ENCODE measurements at regions not wholly inside any gene's neighbourhood (a gene's known extent, or its start where the extent isn't known, plus 50 kb on each side); places are given as distances from the start of the nearest gene placed in this dataset.

DNA sequence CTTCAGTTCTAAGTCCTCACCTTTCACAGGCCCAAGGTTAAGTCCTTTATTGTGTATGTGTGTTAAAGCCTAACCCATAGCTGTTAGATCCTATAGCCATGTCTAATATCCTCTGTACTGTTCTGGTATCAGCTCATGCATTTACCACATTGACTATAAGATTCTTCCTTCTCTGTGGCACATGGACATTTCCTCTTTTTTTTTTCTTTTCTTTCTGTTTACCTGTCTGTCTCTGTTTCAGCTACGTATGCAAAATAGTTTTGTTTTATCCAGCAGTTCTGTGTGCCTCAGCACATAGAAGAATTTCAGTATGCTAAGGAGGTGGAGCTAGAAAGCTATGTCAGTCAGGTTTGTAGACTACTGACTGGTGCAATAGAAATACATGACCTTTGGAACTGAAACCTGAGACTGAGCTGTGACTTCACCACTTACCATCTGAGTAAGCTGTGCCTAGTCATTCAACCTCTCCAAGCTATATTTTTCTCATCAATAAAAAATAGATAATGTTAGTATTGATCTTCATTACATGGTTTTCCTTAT is 155.6 kb upstream of the VLDLR start:
- H3K4me3 ChIP-seq (ENCODE audit: low read depth, low read length): no peak overlapping the region

DNA sequence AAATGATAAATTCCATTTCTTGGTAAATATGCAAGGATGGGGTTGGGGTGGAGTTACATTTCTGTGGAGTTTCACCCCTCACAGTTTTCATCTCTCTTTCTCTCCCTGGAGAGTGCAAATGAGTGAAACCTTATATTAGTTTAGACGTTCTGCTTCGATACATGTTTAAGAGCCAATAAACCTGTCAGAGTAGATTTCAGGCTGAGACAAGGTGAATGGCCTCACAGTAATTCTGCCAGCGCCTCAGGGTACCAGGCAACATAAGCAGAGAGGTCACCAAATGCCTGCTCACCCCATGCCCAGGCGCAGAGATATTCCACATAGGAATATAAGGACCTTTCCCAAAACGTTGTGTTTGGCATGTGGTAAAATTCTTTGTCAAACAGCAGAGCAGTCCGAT is 154.9 kb upstream of the VLDLR start:
- TF ChIP-seq, protein P1, sequence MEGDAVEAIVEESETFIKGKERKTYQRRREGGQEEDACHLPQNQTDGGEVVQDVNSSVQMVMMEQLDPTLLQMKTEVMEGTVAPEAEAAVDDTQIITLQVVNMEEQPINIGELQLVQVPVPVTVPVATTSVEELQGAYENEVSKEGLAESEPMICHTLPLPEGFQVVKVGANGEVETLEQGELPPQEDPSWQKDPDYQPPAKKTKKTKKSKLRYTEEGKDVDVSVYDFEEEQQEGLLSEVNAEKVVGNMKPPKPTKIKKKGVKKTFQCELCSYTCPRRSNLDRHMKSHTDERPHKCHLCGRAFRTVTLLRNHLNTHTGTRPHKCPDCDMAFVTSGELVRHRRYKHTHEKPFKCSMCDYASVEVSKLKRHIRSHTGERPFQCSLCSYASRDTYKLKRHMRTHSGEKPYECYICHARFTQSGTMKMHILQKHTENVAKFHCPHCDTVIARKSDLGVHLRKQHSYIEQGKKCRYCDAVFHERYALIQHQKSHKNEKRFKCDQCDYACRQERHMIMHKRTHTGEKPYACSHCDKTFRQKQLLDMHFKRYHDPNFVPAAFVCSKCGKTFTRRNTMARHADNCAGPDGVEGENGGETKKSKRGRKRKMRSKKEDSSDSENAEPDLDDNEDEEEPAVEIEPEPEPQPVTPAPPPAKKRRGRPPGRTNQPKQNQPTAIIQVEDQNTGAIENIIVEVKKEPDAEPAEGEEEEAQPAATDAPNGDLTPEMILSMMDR (IDR thresholded peaks at IDR 0.05; ENCODE audit: borderline replicate concordance, insufficient read depth, low read depth, low read length): no peak
- H3K4me3 ChIP-seq (ENCODE audit: low read depth, low read length): no peak overlapping the region

More for the DNA sequence above, 155.6 kb upstream of the VLDLR start:
- TF ChIP-seq, protein P1 (IDR thresholded peaks at IDR 0.05; ENCODE audit: borderline replicate concordance, insufficient read depth, low read depth, low read length): no peak

DNA sequence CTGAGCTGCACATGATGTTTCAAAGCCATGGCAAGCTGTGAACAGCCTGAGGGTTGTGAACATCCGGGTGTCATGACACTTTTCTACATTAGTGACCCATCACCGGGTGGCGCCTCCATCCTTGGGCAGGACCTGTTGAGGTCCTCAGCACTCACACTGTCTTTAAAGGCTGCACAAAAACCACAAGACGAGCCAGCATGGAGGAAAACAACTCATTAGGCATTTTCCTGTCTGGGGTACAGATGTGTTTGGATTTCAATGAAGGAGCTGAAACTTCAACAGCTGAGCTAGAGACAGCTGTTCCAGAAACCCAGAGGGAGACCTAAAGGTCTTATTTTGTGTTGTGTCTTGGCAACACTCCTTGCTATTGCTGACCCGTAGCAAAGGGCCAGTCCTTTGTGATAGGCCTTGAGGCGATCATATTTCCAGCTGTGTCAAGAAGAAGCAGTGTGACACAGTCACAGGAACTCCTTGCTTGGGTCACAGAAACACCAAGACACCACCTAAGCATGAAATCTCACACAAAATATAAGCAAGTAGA is 151.8 kb upstream of the VLDLR start:
- H3K4me3 ChIP-seq (ENCODE audit: low read depth, low read length): no peak overlapping the region
- TF ChIP-seq, protein P1 (IDR thresholded peaks at IDR 0.05; ENCODE audit: borderline replicate concordance, insufficient read depth, low read depth, low read length): 0 out of 2 replicates have a peak, but pooled peaks have one; percentile 9

DNA sequence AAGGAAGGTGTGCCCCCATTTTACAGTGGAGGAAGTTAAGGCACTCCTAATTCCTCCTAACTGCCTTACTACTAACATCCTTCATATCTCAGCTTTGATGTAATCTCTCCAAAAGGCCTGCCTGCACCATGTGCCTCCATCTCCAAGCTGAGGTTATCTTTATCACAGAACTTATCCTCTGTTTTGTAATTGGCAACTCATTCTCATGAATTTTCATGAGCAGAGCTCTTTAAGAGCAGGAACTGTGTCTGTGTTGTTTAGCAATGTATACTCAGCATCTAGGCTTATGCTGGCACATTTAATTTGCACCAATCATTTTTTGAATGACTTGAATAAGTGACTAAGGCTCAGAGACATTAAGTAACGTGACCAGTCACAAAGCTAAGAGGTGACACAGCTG is 147.9 kb upstream of the VLDLR start:
- TF ChIP-seq, protein P1 (IDR thresholded peaks at IDR 0.05; ENCODE audit: borderline replicate concordance, insufficient read depth, low read depth, low read length): no peak
- H3K4me3 ChIP-seq (ENCODE audit: low read depth, low read length): no peak overlapping the region

DNA sequence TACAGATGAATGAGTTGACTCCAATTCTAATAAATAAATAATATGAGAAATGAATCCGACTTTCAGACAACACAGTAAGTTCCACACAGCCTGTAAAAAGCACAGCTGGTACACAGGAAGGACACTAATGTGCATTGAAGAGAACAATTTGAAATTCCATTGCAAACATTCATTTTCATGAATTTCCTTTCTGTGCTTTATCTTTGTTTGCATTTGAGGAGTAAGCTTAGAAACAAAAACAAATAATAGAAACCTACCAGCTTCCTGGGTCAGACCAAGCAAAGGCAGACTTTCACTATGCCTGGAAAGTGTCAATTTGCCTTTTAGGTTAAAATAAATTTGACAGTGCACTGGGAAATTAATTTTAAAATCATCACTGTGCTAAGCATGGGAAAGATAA is 143.8 kb upstream of the VLDLR start:
- TF ChIP-seq, protein P1 (IDR thresholded peaks at IDR 0.05; ENCODE audit: borderline replicate concordance, insufficient read depth, low read depth, low read length): no peak
- H3K4me3 ChIP-seq (ENCODE audit: low read depth, low read length): no peak overlapping the region

DNA sequence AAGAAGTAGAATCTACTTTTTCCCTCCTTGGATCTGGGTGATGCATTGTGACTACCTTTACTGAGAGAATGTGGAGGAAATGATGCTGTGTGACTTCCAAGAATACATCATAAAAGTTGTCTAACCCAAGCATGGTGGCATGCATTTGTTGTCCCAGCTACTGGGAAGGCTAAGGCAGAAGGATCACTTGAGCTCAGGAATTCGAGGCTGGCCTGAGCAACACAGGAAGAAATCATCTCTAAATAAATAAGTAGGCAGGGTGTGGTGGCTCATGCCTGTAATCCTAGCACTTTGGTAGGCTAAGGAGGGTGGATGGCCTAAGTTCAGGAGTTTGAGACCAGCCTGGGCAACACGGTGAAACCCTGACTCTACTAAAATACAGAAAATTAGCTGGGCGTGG is 143.2 kb upstream of the VLDLR start:
- TF ChIP-seq, protein P1 (IDR thresholded peaks at IDR 0.05; ENCODE audit: borderline replicate concordance, insufficient read depth, low read depth, low read length): no peak
- no peak overlapping the region for H3K4me3 ChIP-seq (ENCODE audit: low read depth, low read length)

DNA sequence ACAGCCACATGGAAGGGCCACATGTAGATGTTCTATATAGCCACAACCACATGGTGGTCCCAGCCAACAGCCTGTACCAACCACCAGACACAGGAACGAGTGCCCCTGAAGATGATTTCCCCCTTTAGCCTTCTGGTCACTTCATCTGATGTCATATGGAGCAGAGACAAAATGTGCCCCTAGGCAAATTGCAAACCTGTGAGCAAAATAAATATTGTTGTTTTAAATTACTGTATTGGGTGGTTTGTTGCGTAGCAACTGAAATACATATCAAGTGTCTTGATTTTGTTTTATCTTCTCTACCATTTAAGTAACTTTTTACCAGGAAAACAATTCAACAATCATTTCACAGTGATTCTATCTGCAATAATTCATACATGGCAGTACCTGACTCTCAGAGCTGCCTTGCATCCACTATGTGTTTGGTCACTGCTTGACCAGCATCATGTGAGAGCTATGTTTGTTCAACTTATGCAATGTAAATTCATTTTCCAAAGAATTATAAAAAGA is 142.5 kb upstream of the VLDLR start:
- H3K4me3 ChIP-seq (ENCODE audit: low read depth, low read length): no peak overlapping the region
- TF ChIP-seq, protein P1 (IDR thresholded peaks at IDR 0.05; ENCODE audit: borderline replicate concordance, insufficient read depth, low read depth, low read length): no peak
